ENCODE measurements at regions not wholly inside any gene's neighbourhood (a gene's known extent, or its start where the extent isn't known, plus 50 kb on each side); places are given as distances from the start of the nearest gene placed in this dataset.
"Not testable (repeated sequence)": the region's sequence is repeated elsewhere in the genome, so short reads cannot be mapped to it uniquely, and the experiment has no call there.

GRCh38 chr4:84218031-84218430 lies 281.1 kb downstream of the NKX6-1 start:
- DNase-seq = no peak

GRCh38 chr4:84215217-84215616 lies 283.9 kb downstream of the NKX6-1 start:
- DNase-seq = no peak

- DNase-seq = not testable (repeated sequence)
Observed at GRCh38 chr4:84206226-84206625, 292.9 kb downstream of the NKX6-1 start.

- DNase-seq = no peak
Observed at GRCh38 chr4:84189144-84189543, 309.9 kb downstream of the NKX6-1 start.

GRCh38 chr4:84179409-84179808 lies 319.7 kb downstream of the NKX6-1 start:
- no peak for DNase-seq

GRCh38 chr4:84177831-84178542 lies 321.1 kb downstream of the NKX6-1 start:
- DNase-seq = no peak

- DNase-seq = no peak
Observed at GRCh38 chr4:84176016-84176415, 323.1 kb downstream of the NKX6-1 start.

GRCh38 chr4:84171871-84172270 lies 327.2 kb downstream of the NKX6-1 start:
- no peak for DNase-seq

GRCh38 chr4:84167564-84167963 lies 331.5 kb downstream of the NKX6-1 start:
- DNase-seq = no peak

- DNase-seq = peak; percentile 4
Observed at GRCh38 chr4:84167093-84167492, 332.0 kb downstream of the NKX6-1 start.

- DNase-seq = no peak
Observed at GRCh38 chr4:84166486-84166885, 332.6 kb downstream of the NKX6-1 start.

GRCh38 chr4:84164201-84164600 lies 334.9 kb downstream of the NKX6-1 start:
- no peak for DNase-seq

- peak; percentile 2 for DNase-seq
Observed at GRCh38 chr4:84159762-84160161, 339.3 kb downstream of the NKX6-1 start.

- DNase-seq = no peak
Observed at GRCh38 chr4:84158670-84159069, 340.4 kb downstream of the NKX6-1 start.

- peak; percentile 15 for DNase-seq
Observed at GRCh38 chr4:84151574-84151973, 347.5 kb downstream of the NKX6-1 start.

- no peak for DNase-seq
Observed at GRCh38 chr4:84150177-84150576, 348.9 kb downstream of the NKX6-1 start.

- no peak for DNase-seq
Observed at GRCh38 chr4:84147831-84148230, 351.3 kb downstream of the NKX6-1 start.

GRCh38 chr4:84146300-84146959 lies 352.7 kb downstream of the NKX6-1 start:
- DNase-seq = no peak

GRCh38 chr4:84145176-84145575 lies 353.9 kb downstream of the NKX6-1 start:
- no peak for DNase-seq

GRCh38 chr4:84126911-84127310 lies 372.2 kb downstream of the NKX6-1 start:
- not testable (repeated sequence) for DNase-seq

- no peak for DNase-seq
Observed at GRCh38 chr4:84126061-84126787, 372.9 kb downstream of the NKX6-1 start.

- no peak for DNase-seq
Observed at GRCh38 chr4:84110040-84110439, 389.1 kb downstream of the NKX6-1 start.

GRCh38 chr4:84101653-84102625 lies 397.2 kb downstream of the NKX6-1 start:
- not testable (repeated sequence) for DNase-seq
